ENCODE measurements at regions not wholly inside any gene's neighbourhood (a gene's known extent, or its start where the extent isn't known, plus 50 kb on each side); places are given as distances from the start of the nearest gene placed in this dataset.

- no peak for DNase-seq
Observed at GRCh38 chr20:12594410-12595088, 414.2 kb upstream of the SPTLC3 start.

- no peak for DNase-seq
Observed at GRCh38 chr20:12595841-12596240, 412.9 kb upstream of the SPTLC3 start.

DNA sequence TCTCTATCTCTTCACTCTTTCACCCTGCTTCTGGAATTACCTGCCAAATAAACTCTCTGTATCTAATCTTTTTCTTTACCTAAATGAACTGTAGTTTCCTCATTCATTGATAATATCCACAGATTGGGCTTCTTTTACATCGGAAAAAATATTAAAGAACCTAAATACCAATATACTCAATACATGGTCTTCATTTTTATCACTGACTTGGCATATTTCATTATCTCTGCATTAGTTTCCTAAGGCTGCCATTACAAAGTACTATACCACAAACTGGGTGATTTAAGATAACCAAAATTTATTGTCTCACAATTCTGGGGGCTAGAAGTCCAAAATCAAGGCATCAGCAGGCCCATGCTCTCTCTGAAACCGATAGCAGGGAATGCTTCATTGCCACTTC lies 411.9 kb upstream of the SPTLC3 start:
- DNase-seq = no peak

GRCh38 chr20:12597551-12597950 lies 411.2 kb upstream of the SPTLC3 start:
- DNase-seq = no peak

GRCh38 chr20:12598894-12599293 lies 409.9 kb upstream of the SPTLC3 start:
- no peak for DNase-seq

GRCh38 chr20:12599494-12599893 lies 409.3 kb upstream of the SPTLC3 start:
- DNase-seq = no peak

DNA sequence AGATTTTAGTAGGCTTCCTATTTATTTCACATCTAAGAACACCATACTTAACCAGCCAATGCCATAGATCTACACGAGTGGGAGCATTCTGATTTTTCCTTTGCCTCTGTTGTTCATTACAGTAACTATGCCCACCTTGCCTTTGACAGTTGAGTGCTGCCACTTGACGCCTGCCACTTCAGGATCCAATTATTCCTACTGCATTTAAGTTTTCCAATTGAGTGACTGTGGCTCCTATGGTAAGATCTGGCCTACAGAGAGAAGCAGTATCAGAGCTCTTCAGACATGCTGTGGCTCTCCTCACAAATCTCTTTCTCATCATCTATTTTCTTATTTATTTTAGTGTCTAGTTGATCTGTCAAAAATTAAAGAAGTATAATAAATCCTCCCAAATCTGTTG lies 403.0 kb upstream of the SPTLC3 start:
- DNase-seq = no peak

DNA sequence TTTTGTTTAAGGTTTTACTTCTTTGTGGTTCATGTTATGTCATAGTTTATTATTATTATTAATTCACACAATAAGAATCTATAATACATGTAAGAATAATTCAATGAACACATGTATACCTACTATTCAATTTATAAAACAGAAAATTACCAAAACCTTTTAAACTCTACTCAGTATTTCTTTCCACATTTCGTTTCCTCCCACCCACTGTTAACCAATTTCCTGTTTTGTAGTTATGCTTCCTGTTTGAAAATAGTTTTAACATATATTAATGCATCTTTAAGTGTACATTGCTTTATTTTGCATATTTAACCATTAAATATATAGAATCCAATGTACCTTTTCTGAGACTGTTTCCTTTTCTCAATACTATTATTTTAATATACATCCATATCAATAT lies 397.9 kb upstream of the SPTLC3 start:
- DNase-seq = no peak

- no peak for DNase-seq
Observed at GRCh38 chr20:12614764-12615163, 394.0 kb upstream of the SPTLC3 start.

DNA sequence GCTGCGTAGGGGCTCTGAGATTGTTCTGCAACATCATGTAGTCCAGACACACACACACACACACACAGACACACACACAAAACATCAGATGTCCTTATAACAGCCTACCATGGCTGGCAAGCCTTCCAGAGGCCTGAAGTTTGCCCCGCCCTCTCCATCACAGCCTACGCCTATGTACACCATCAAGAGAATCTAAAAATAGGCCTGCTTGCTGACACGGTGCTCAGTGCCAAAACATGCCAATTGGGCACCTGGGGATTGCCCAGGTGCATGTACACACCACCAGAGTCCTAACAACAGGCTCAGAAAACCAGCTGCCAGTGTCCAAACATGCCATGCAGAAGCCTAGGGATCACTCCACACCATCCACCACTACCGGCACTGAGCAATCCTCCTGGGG lies 391.7 kb upstream of the SPTLC3 start:
- DNase-seq = no peak

GRCh38 chr20:12623870-12624269 lies 384.9 kb upstream of the SPTLC3 start:
- DNase-seq = no peak

DNA sequence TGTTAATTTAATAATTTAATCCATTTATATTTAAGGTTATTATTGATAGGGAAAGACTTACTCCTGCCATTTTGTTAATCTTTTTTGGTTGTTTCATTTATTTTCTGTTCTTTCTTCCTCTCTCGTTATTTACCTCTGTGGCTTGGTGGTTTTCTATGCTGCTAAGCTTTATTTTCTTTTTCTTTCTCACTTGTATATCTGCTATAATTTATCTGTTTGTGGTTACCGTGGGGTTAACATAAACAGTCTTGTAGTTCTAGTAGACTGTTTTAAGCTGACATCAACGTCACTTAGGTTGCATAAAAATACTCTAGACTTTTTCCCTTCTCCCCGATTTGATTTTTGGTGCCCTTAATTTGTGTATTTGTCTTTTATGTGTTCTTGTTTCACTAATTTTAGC lies 381.3 kb upstream of the SPTLC3 start:
- no peak for DNase-seq

DNA sequence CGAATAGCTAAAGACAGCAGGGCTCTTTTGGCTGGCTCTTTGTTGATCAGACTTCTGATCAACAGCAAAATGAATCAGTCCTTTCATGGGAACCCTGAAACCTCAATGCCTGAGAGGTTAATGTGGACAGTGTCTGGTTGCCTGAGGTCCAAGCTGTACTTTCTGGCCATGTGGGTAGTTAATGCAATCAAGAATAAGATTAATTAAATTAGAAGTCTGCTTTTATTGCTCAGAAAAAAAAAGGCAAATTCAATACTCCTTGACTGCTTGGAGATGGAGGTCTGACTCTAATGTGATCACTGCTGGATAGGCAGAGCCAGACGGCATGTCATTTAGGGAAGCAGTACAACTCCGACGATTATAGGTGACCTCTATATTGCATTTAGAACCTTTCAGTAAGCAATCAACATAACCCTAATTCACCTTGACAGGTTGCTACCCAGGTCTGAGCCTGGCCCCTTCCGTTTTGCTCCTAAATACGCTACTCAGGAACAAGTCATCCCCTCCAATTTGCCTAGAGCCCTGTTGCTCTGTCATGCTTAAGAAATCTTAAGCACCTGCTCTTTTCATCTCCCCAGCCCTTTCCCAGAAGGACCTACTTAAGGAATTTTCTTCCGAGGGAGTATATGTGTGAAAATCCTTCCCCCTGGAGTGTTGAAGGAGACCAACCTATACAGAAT lies 370.0 kb upstream of the SPTLC3 start:
- DNase-seq = no peak

GRCh38 chr20:12640251-12640650 lies 368.5 kb upstream of the SPTLC3 start:
- no peak for DNase-seq

GRCh38 chr20:12641619-12642018 lies 367.2 kb upstream of the SPTLC3 start:
- DNase-seq = no peak

- no peak for DNase-seq
Observed at GRCh38 chr20:12644461-12644860, 364.3 kb upstream of the SPTLC3 start.

GRCh38 chr20:12649234-12649633 lies 359.5 kb upstream of the SPTLC3 start:
- DNase-seq = no peak

- no peak for DNase-seq
Observed at GRCh38 chr20:12653642-12654041, 355.1 kb upstream of the SPTLC3 start.

GRCh38 chr20:12659942-12660341 lies 348.8 kb upstream of the SPTLC3 start:
- DNase-seq = no peak

DNA sequence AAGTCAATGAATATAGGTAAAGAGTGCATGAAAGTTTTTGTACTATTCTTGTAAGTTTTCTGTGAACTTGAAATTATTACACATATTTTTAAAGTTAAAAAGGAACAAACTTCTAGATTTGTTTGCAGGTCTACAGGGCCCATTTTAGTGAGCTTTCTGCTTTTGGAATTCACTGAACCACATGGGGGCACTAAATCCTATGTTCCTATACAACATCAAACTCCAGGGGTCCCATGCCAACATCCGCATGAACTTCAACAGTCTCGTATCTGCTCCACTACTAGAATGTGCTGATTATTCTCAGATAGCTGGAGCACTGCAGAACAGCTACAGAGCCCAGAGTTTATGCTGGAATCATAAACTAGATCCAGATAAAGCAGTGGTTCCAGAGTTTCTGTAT lies 347.9 kb upstream of the SPTLC3 start:
- DNase-seq = no peak

GRCh38 chr20:12670301-12670700 lies 338.5 kb upstream of the SPTLC3 start:
- no peak for DNase-seq

GRCh38 chr20:12673352-12673751 lies 335.4 kb upstream of the SPTLC3 start:
- DNase-seq = no peak

GRCh38 chr20:12677925-12678324 lies 330.8 kb upstream of the SPTLC3 start:
- DNase-seq = no peak

DNA sequence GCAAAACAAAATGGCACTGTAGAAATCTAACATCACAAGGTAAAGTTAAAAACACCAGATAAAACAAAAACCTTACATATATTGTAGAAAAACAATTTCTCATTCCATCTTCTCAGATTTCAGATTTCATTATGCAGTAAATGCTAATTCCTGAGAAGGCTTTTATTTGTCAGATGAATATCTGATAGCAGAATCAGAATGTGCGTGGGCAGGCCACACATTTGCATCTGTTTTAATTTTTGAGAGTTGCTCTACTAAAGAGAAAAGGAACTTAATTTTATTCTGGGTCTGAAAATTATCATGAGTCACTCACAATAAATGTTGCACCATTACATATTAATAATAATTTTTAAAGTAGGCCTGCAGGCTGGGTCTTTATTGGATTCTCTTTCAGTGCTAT lies 329.3 kb upstream of the SPTLC3 start:
- no peak for DNase-seq

DNA sequence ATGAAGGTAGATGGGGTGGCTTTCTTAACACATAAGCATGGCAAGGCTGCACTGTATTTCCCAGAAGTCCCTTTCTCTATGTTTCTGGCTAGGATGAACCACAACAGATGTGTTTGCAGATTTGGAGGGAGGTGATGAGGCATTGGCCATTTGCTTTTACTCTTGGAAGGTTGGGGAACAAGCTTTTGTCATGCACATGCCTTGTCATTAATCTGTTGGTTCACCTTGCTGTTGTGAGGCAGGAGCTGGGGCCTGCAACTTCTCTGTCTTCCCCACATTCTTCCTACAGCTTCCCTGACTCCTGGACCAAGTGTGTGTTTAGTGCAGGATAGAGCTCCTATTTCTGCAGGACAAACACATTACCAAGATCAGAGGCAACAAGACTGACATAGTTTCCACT lies 326.2 kb upstream of the SPTLC3 start:
- DNase-seq = no peak

Data from occipital lobe (tissue), 1 donor.